HFFc6 (cell line): ENCODE measurements at regions not wholly inside any gene's neighbourhood (a gene's known extent, or its start where the extent isn't known, plus 50 kb on each side); places are given as distances from the start of the nearest gene placed in this dataset.

Experiments used
- DNase-seq: peaks from one replicate; pipeline ENCODE4 v3.0.0-alpha.2; 2018
- H3K27ac Mint-ChIP-seq: 2 replicates; pipeline ENCODE4 v1.8.0; 2020; ENCODE audit warnings: mild to moderate bottlenecking, mixed read lengths
- H3K27me3 Mint-ChIP-seq: 2 replicates; pipeline ENCODE4 v1.8.0; 2021; ENCODE audit warnings: mild to moderate bottlenecking, moderate library complexity, mixed read lengths; ENCODE audit not compliant: insufficient read depth
- H3K36me3 Mint-ChIP-seq: 2 replicates; pipeline ENCODE4 v1.8.0; 2021; ENCODE audit warnings: low read depth, mixed read lengths
- H3K4me1 Mint-ChIP-seq: 2 replicates; pipeline ENCODE4 v1.8.0; 2020; ENCODE audit warnings: low read depth, mixed read lengths
- H3K4me3 Mint-ChIP-seq: 2 replicates; pipeline ENCODE4 v1.8.0; 2020; ENCODE audit warnings: mild to moderate bottlenecking, moderate library complexity, mixed read lengths
- H3K9me3 Mint-ChIP-seq: 2 replicates; pipeline ENCODE4 v1.8.0; 2020; ENCODE audit warnings: mild to moderate bottlenecking, mixed read lengths
- TF ChIP-seq, protein P1 (sequence below): fragments of 200-600 bp; sonication (generic); IDR thresholded peaks from 2 replicates; pipeline ENCODE4 v1.5.0; 2021; ENCODE audit warnings: antibody characterized with exemption, mild to moderate bottlenecking

DNA sequence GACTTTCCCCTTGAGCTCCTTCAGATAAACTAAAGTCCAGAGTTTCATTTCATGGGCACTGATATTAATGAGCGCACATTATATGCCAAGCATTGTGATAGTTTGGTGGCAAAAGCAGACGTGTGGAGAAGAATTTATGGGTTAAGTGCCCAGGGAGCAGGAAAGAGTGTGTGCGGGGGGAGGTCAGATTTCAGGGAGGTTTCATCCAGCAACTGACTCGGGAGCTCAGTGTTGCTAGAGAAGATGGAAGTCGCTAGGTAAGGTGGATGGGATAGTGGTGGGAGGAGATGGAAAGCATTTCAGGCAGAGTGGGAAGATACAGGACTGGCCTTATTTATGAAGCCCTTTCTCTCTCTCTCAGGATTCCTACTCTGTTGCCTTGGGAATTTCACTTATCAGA is 223.0 kb downstream of the SNX10 start:
- H3K9me3 Mint-ChIP-seq = peaks cover 37% of the 10 kb centered on the region
- no peaks in the 10 kb centered on the region for H3K27me3 Mint-ChIP-seq
- no peak overlapping the region for H3K4me3 Mint-ChIP-seq
- TF ChIP-seq, protein P1, sequence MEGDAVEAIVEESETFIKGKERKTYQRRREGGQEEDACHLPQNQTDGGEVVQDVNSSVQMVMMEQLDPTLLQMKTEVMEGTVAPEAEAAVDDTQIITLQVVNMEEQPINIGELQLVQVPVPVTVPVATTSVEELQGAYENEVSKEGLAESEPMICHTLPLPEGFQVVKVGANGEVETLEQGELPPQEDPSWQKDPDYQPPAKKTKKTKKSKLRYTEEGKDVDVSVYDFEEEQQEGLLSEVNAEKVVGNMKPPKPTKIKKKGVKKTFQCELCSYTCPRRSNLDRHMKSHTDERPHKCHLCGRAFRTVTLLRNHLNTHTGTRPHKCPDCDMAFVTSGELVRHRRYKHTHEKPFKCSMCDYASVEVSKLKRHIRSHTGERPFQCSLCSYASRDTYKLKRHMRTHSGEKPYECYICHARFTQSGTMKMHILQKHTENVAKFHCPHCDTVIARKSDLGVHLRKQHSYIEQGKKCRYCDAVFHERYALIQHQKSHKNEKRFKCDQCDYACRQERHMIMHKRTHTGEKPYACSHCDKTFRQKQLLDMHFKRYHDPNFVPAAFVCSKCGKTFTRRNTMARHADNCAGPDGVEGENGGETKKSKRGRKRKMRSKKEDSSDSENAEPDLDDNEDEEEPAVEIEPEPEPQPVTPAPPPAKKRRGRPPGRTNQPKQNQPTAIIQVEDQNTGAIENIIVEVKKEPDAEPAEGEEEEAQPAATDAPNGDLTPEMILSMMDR = no peak
- no peaks in the 10 kb centered on the region for H3K4me1 Mint-ChIP-seq
- DNase-seq = no peak
- no peak overlapping the region for H3K27ac Mint-ChIP-seq
- no peaks in the 10 kb centered on the region for H3K36me3 Mint-ChIP-seq

DNA sequence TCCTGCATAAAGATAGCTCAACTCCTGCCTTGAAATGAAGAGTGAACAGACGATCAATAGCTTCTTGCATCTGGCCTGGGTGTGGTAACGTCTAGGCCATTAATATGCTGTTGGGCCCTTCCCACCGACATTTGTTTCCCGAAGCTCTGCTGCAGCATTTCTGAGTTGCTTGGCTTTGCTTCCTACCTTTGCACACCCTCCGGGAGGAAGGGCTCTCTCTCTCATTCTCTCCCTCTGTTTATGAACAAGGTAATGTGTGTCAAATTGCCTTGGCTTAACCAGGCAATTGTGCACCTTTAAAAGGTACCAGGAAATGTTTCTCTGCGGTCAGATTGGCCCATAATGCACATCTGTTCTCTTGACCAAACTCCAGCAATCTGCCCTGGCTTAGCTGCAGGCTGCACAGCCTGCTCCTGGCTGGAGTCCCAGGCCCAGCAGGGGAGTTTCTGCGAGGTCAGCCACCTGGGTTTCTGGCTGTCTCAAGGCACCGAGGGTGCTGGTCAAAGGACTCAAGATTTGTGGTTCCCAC is 223.7 kb downstream of the SNX10 start:
- Mint-ChIP-seq H3K27ac (no peak overlapping the region), H3K9me3 (peaks cover 37% of the 10 kb centered on the region), H3K4me3 (no peak overlapping the region), H3K4me1 (no peaks in the 10 kb centered on the region), H3K36me3 (no peaks in the 10 kb centered on the region), H3K27me3 (no peaks in the 10 kb centered on the region)
- TF ChIP-seq, protein P1 = no peak
- DNase-seq = no peak

DNA sequence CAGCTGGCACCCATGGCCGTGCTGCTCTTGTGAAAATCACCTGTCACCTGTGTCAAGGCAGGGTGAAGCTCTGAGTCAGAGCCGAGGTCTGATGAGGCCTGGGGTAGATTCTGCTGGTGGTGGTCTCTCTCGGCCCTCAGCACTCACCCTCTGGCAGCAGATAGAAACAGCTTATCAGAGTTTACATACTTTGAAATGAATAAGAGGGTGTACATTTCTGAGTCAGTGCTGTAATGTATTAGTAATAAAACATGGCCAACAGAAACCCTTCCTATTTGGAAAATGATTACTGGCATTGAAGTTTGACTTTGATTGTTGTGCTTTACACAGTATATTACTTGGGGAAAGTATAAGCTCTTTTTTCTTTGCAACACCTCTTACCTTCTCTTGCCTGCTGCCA is 228.8 kb downstream of the SNX10 start:
- Mint-ChIP-seq H3K4me1 (no peaks in the 10 kb centered on the region), H3K27me3 (no peaks in the 10 kb centered on the region), H3K36me3 (no peaks in the 10 kb centered on the region), H3K9me3 (peaks cover 49% of the 10 kb centered on the region), H3K4me3 (no peak overlapping the region), H3K27ac (no peak overlapping the region)
- no peak for DNase-seq
- TF ChIP-seq, protein P1 = no peak

DNA sequence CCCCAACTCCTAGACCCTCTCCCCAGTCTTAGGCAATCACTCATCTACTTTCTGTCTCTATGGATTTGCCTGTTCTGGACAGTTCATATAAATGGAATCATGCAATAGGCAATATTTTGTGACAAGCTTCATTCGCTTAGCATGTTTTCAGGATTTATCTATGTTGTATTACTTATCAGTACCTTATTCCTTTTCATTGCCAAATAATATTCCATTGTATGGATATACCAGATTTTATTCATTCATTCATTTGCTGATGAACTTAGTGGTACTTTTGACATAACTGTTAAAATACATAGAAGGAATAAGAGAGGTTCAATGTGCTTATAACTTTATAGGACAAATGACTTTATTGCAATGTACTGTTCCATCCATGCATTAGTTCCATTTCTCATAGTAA is 231.0 kb downstream of the SNX10 start:
- Mint-ChIP-seq H3K9me3 (peaks cover 42% of the 10 kb centered on the region), H3K4me1 (no peaks in the 10 kb centered on the region), H3K27ac (no peak overlapping the region), H3K4me3 (no peak overlapping the region), H3K27me3 (no peaks in the 10 kb centered on the region), H3K36me3 (no peaks in the 10 kb centered on the region)
- no peak for DNase-seq
- TF ChIP-seq, protein P1 = no peak

DNA sequence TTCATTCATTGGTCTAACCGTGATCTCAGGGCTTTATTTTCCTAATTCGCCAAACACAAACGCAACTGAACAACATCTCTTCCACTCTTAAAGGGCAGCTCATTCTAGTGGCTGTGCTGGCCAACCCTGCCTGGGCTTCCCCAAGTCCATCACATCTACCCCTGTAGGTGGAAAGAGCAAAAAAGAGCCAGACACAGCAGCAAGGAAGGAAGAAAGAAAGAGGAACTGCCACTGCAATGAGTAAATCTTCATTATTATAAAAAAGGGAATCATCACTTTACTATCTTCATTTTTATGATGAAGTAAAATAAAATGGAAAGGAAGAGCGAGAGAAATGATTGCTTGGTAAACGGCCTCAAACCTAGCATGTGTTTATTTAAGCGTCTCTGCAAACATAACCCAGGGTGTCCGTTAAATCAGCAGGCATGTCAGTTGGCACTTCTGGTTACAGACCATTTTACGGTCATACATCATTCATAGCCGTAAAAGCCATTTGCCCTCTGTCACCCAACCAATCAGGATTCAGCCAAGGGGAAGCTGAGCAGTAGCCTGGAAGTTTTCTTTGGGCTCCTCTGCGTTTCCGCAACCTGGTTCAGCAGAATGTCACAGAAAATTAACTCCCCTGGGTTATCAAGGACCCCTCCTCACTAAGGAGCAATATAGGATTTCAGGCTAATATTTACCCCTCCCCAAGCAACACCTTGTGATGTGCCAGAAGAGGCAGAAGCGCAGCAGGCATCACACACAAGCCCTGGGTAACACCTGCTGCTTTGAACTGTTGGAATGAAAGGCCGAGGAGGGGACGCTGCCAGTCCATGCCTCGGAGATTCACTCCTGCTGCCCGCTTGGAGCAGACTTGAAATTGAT is 234.0 kb downstream of the SNX10 start:
- TF ChIP-seq, protein P1 = no peak
- Mint-ChIP-seq H3K36me3 (no peaks in the 10 kb centered on the region), H3K9me3 (peaks cover 44% of the 10 kb centered on the region), H3K27me3 (no peaks in the 10 kb centered on the region), H3K27ac (no peak overlapping the region), H3K4me1 (no peaks in the 10 kb centered on the region), H3K4me3 (no peak overlapping the region)
- DNase-seq = no peak
